Stimulated activated CD8-positive, alpha-beta memory T cell treated with anti-CD3 and anti-CD28 coated beads, Interleukin-12 subunit alpha, Interleukin-12 subunit beta, amount 100 ng/mL, for 24 hours (primary cell): ENCODE measurements at regions not wholly inside any gene's neighbourhood (a gene's known extent, or its start where the extent isn't known, plus 50 kb on each side); places are given as distances from the start of the nearest gene placed in this dataset.

Experiments
- DNase-seq: peaks from one replicate; pipeline ENCODE4 v3.0.0-alpha.2; 2020; ENCODE audit errors: extremely low read depth

GRCh38 chr3:30553641-30554316, 52.6 kb upstream of the TGFBR2 start:
- DNase-seq = no peak

GRCh38 chr3:30554317-30554690, 52.1 kb upstream of the TGFBR2 start:
- DNase-seq = no peak

GRCh38 chr3:30555968-30556367, 50.4 kb upstream of the TGFBR2 start:
- DNase-seq = no peak
